Thoracic aorta (tissue), 2 donors: ENCODE measurements at regions not wholly inside any gene's neighbourhood (a gene's known extent, or its start where the extent isn't known, plus 50 kb on each side); places are given as distances from the start of the nearest gene placed in this dataset.

Experiments
- ATAC-seq: fragments of 150-250 bp; one replicate; pipeline ENCODE4 v1.8.0; 2017; ENCODE audit warnings: low read depth; ENCODE audit not compliant: insufficient number of reproducible peaks, low FRiP score
- DNase-seq: peaks from one replicate; pipeline ENCODE4 v3.0.0-alpha.2; 2020; ENCODE audit warnings: low spot score
- H3K27ac ChIP-seq, 2 donors: fragments of 200-600 bp; sonication (generic); 1 replicate in 1 of 2; 2 replicates in 1 of 2; pipeline ENCODE4 v1.5.1; 2016; ENCODE audit warnings: mild to moderate bottlenecking in 2 of 2, moderate library complexity in 2 of 2
- H3K27me3 ChIP-seq: fragments of 200-600 bp; sonication (generic); replicated peaks from 2 replicates; pipeline ENCODE4 v1.6.0; 2016; ENCODE audit warnings: mild to moderate bottlenecking; ENCODE audit not compliant: insufficient read depth
- H3K36me3 ChIP-seq: fragments of 200-600 bp; sonication (generic); one replicate; pipeline ENCODE4 v1.5.1; 2016
- H3K4me1 ChIP-seq, 2 donors: fragments of 200-600 bp; sonication (generic); 1 replicate in 1 of 2; 2 replicates in 1 of 2; pipeline versions ENCODE4 v1.5.1 to v1.6.0; 2016; ENCODE audit warnings: low read depth in 2 of 2, mild to moderate bottlenecking in 1 of 2; ENCODE audit not compliant: control insufficient read depth in 1 of 2
- H3K4me3 ChIP-seq: fragments of 200-600 bp; sonication (generic); 2 replicates; pipeline ENCODE4 v1.5.1; 2016; ENCODE audit warnings: mild to moderate bottlenecking
- H3K9me3 ChIP-seq: fragments of 200-600 bp; sonication (generic); 2 replicates; pipeline ENCODE4 v1.5.1; 2016
- TF ChIP-seq, protein P1 (sequence below): fragments of 200-600 bp; sonication (generic); IDR thresholded peaks from one replicate; pipeline ENCODE4 v1.5.1; 2019; ENCODE audit warnings: antibody characterized with exemption

DNA sequence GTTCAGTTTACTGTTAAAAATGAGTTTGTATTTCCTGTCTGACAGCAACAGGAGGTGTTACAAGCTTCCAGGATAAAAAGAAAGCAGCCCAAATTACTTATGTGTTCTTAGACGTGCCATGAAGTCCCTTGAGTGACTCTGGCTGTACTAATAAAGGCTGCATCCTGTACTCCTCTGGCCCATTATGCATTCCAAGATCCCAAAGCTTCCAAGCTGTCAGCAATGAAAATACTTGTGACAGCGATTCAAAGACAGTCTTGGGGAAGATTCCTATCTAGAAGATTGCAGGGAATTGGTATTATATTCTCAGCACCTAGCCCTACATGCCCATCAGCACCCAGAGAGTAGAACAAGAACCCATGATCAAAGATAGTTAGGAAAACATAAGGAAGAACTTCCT lies 281.6 kb upstream of the TRPC7 start:
- Histone ChIP-seq H3K4me1 (no peaks in the 10 kb centered on the region), H3K27me3 (no peaks in the 10 kb centered on the region), H3K27ac (no peak overlapping the region), H3K36me3 (no peaks in the 10 kb centered on the region), H3K4me3 (no peak overlapping the region), H3K9me3 (no peaks in the 10 kb centered on the region)
- ATAC-seq (no peak), DNase-seq (no peak)
- TF ChIP-seq, protein P1, sequence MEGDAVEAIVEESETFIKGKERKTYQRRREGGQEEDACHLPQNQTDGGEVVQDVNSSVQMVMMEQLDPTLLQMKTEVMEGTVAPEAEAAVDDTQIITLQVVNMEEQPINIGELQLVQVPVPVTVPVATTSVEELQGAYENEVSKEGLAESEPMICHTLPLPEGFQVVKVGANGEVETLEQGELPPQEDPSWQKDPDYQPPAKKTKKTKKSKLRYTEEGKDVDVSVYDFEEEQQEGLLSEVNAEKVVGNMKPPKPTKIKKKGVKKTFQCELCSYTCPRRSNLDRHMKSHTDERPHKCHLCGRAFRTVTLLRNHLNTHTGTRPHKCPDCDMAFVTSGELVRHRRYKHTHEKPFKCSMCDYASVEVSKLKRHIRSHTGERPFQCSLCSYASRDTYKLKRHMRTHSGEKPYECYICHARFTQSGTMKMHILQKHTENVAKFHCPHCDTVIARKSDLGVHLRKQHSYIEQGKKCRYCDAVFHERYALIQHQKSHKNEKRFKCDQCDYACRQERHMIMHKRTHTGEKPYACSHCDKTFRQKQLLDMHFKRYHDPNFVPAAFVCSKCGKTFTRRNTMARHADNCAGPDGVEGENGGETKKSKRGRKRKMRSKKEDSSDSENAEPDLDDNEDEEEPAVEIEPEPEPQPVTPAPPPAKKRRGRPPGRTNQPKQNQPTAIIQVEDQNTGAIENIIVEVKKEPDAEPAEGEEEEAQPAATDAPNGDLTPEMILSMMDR, result no peak

DNA sequence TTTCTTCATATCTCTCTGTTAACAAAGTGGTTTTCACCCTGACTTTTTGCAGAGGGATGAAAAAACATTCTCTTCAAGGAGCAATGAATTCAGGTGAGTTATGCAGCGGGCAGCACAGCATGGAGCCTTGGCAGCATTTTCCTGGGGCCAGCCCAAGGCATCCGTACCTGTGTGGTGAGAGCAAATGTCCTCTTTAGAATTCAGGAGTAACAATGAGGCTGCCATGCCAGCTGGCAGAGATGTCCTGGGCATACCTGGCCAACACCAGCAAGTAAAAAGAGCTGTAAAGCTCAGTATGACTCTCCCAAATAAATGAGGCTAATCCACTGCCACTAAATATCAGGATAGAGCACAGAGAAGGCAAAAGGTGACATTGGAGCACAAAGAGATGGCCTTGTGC lies 277.6 kb upstream of the TRPC7 start:
- Histone ChIP-seq H3K36me3 (no peaks in the 10 kb centered on the region), H3K27me3 (no peaks in the 10 kb centered on the region), H3K4me1 (no peaks in the 10 kb centered on the region), H3K9me3 (no peaks in the 10 kb centered on the region), H3K27ac (no peak overlapping the region), H3K4me3 (no peak overlapping the region)
- TF ChIP-seq, protein P1, result no peak
- ATAC-seq (no peak), DNase-seq (no peak)

DNA sequence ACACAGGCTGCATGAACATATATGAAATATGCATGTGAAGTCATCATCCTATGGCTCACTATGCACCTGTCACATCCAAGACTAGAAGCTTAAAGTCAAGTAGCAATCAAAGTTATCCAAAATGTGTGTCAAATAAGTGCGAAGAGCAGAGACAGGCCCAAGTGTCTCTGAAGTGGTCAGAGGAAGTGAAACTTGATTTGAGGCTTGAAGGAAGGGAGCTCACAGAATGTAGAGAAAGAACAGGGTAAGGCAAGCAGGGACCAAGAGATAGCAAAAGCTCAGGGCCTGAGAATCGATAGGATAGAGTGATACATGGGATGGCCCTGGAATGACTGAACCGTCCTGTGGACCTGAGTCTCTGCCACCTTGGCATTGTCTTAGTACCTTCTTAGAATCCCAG lies 274.3 kb upstream of the TRPC7 start:
- no peak overlapping the region for H3K27ac ChIP-seq
- H3K4me1 ChIP-seq, result no peaks in the 10 kb centered on the region
- DNase-seq (no peak), ATAC-seq (no peak)
- no peaks in the 10 kb centered on the region for H3K9me3 ChIP-seq
- H3K27me3 ChIP-seq, result no peaks in the 10 kb centered on the region
- H3K4me3 ChIP-seq, result no peak overlapping the region
- no peaks in the 10 kb centered on the region for H3K36me3 ChIP-seq
- TF ChIP-seq, protein P1, result no peak

DNA sequence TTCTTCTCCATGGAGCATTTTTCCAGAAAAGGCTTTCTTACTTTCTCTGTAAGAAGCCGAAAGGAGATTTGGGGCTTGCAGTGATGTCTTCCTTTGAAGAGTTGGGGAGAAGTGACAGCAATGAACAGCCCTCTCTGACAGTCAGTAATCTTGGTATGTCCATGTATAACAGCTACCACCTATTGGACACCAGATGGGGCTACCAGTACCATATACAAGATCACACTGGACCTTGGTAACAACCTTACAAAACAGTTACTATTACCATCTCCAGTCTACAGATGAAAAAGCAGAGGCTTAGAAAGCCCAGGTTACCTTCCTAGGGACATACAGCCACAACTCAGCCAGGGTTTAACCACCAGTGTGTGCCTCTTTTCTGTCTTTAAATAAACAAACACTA lies 272.7 kb upstream of the TRPC7 start:
- Histone ChIP-seq H3K27ac (no peak overlapping the region), H3K36me3 (no peaks in the 10 kb centered on the region), H3K9me3 (no peaks in the 10 kb centered on the region), H3K27me3 (no peaks in the 10 kb centered on the region), H3K4me1 (no peaks in the 10 kb centered on the region), H3K4me3 (no peak overlapping the region)
- no peak for DNase-seq
- ATAC-seq, result no peak
- TF ChIP-seq, protein P1, result no peak

DNA sequence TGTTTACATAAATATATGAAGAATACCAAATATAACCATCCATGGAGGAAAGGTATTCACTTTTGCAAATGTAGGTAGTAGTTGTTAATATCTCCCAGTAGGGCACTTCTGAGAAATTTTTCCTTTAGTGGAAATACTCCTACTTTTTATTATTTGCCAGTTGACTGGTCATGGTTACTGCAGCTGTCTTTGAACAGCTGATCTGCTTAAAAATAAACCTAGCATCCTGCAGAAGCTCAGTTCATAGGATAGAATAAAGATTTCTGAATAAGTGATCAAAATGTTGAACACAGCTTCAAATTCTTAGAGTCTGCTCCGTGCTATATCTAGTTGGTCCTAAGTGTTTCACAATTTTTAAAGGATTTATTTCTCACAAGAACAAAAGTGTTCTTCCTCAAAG lies 270.7 kb upstream of the TRPC7 start:
- no peaks in the 10 kb centered on the region for H3K36me3 ChIP-seq
- no peak for ATAC-seq

More for the DNA sequence above, 270.7 kb upstream of the TRPC7 start:
- no peak for DNase-seq
- Histone ChIP-seq H3K4me3 (no peak overlapping the region), H3K4me1 (no peaks in the 10 kb centered on the region), H3K27ac (no peak overlapping the region), H3K27me3 (no peaks in the 10 kb centered on the region), H3K9me3 (no peaks in the 10 kb centered on the region)
- TF ChIP-seq, protein P1, result no peak
